ENCODE measurements at regions not wholly inside any gene's neighbourhood (a gene's known extent, or its start where the extent isn't known, plus 50 kb on each side); places are given as distances from the start of the nearest gene placed in this dataset.

DNA sequence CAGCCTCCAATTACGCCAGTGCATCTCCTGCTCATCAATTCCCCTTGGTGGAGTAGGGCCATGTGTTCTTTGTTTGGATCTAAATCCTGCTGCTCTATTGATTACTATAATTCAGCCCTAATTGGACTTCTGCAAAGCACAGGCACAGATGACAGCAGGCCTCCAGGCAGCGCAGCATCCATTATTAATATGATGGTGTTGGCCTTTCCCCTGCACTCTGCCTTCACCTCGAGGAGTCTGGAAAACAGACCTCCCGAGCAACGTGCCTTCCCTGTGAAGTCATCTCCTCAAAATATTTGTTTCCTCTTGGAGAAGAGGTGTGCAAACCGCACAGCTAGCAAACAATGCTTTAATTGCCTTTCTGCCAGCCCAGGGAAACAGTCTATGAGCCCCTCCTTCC, 92.5 kb downstream of the UQCRFS1 start:
- no peaks in the 10 kb centered on the region for H3K4me1 ChIP-seq
- 36 to 62% methylated on average over 6 of the region's 6 CpGs for WGBS, 2 donors
- no peak overlapping the region for H3K4me3 ChIP-seq
- no peak for TF ChIP-seq EP300 (IDR thresholded peaks at IDR 0.05)
- no peak for TF ChIP-seq POLR2A (IDR thresholded peaks at IDR 0.05)
- no peak for TF ChIP-seq POLR2AphosphoS5 (IDR thresholded peaks at IDR 0.05)
- TF ChIP-seq, protein P1, sequence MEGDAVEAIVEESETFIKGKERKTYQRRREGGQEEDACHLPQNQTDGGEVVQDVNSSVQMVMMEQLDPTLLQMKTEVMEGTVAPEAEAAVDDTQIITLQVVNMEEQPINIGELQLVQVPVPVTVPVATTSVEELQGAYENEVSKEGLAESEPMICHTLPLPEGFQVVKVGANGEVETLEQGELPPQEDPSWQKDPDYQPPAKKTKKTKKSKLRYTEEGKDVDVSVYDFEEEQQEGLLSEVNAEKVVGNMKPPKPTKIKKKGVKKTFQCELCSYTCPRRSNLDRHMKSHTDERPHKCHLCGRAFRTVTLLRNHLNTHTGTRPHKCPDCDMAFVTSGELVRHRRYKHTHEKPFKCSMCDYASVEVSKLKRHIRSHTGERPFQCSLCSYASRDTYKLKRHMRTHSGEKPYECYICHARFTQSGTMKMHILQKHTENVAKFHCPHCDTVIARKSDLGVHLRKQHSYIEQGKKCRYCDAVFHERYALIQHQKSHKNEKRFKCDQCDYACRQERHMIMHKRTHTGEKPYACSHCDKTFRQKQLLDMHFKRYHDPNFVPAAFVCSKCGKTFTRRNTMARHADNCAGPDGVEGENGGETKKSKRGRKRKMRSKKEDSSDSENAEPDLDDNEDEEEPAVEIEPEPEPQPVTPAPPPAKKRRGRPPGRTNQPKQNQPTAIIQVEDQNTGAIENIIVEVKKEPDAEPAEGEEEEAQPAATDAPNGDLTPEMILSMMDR (IDR thresholded peaks at IDR 0.05): no peak
- H3K36me3 ChIP-seq: no peaks in the 10 kb centered on the region
- intact Hi-C loops (cut with DNase I): no loop called here
- no peaks in the 10 kb centered on the region for H3K9me3 ChIP-seq
- no peak overlapping the region for H3K27ac ChIP-seq
- H3K27me3 ChIP-seq: no peaks in the 10 kb centered on the region
- no peak for DNase-seq

DNA sequence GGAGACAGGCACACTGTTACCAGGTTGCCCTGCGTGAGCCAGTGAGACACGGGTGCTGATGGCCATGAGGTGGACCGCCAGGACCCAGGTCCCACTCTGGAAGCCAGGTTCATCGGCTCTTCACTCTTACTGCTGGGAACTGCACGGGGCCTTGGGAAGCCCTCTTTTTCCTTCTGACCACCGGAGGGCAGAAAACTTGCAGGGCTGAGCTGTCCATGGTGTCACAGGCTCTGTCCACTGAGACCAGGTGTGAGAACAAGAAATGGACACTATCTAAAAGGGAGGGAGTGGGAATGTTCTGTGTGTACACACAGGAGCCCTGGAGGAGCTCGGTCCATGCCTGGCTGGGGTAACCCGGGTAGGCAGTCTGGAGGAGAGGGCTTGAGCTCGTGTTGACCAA, 93.4 kb downstream of the UQCRFS1 start:
- Histone ChIP-seq H3K27ac (no peak overlapping the region), H3K36me3 (no peaks in the 10 kb centered on the region), H3K27me3 (no peaks in the 10 kb centered on the region), H3K4me1 (no peaks in the 10 kb centered on the region), H3K4me3 (no peak overlapping the region), H3K9me3 (no peaks in the 10 kb centered on the region)
- no peak for DNase-seq
- WGBS, 2 donors: 53 to 59% methylated on average over 9 of the region's 9 CpGs
- intact Hi-C loops (cut with DNase I): no loop called here
- TF ChIP-seq POLR2A (IDR thresholded peaks at IDR 0.05) (no peak), POLR2AphosphoS5 (IDR thresholded peaks at IDR 0.05) (no peak), EP300 (IDR thresholded peaks at IDR 0.05) (no peak)
- TF ChIP-seq, protein P1 (IDR thresholded peaks at IDR 0.05): no peak

DNA sequence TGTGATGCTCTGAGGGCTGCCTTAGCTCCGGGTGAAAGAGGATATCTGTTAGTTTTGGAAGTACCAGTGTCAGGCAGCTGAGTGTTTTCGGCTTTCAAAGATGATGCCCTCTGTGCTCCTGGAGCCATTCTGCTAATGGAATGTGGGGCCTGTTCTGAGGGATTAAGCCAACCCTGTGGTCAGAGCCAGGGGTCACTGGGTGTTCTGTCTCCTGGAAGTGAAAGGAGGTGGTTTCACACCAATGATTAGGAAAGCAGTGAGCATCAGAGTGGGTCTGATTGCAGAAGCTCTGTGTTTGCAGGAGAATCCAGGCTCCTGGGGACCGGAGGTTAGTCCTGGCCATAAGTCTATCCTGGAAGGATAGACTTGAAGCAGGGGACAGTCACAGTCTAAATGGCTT, 94.6 kb downstream of the UQCRFS1 start:
- peaks cover 0 to 3% (median 0%) of the 10 kb centered on the region in 3 donors for H3K27me3 ChIP-seq
- no peaks in the 10 kb centered on the region for H3K36me3 ChIP-seq
- 46 to 47% methylated on average over 3 of the region's 3 CpGs for WGBS, 2 donors
- DNase-seq: no peak
- intact Hi-C loops (cut with DNase I): no loop called here
- no peak overlapping the region for H3K4me3 ChIP-seq
- H3K27ac ChIP-seq: no peak overlapping the region
- no peaks in the 10 kb centered on the region for H3K4me1 ChIP-seq
- no peak for TF ChIP-seq EP300 (IDR thresholded peaks at IDR 0.05)
- TF ChIP-seq, protein P1 (IDR thresholded peaks at IDR 0.05): no peak
- TF ChIP-seq POLR2AphosphoS5 (IDR thresholded peaks at IDR 0.05): no peak
- TF ChIP-seq POLR2A (IDR thresholded peaks at IDR 0.05): no peak
- no peaks in the 10 kb centered on the region for H3K9me3 ChIP-seq

- 56 to 58% methylated on average over 7 of the region's 7 CpGs for WGBS, 2 donors
- Histone ChIP-seq H3K4me3 (no peak overlapping the region), H3K9me3 (no peaks in the 10 kb centered on the region), H3K27me3 (peaks cover 0 to 3% (median 0%) of the 10 kb centered on the region in 3 donors), H3K4me1 (no peaks in the 10 kb centered on the region), H3K27ac (no peak overlapping the region), H3K36me3 (no peaks in the 10 kb centered on the region)
- no peak for DNase-seq
- TF ChIP-seq, protein P1 (IDR thresholded peaks at IDR 0.05): no peak
- TF ChIP-seq POLR2A (IDR thresholded peaks at IDR 0.05) (no peak), EP300 (IDR thresholded peaks at IDR 0.05) (no peak), POLR2AphosphoS5 (IDR thresholded peaks at IDR 0.05) (no peak)
- intact Hi-C loops (cut with DNase I): no loop called here
Observed at GRCh38 chr19:29117926-29118325, 95.0 kb downstream of the UQCRFS1 start.

- WGBS, 2 donors: 95% methylated on average over 1 of the region's 1 CpG
- H3K27me3 ChIP-seq: peaks cover 0 to 3% (median 0%) of the 10 kb centered on the region in 3 donors
- no peak overlapping the region for H3K27ac ChIP-seq
- TF ChIP-seq POLR2A (IDR thresholded peaks at IDR 0.05): no peak
- TF ChIP-seq, protein P1 (IDR thresholded peaks at IDR 0.05): no peak
- no peak for TF ChIP-seq POLR2AphosphoS5 (IDR thresholded peaks at IDR 0.05)
- TF ChIP-seq EP300 (IDR thresholded peaks at IDR 0.05): no peak
- no peaks in the 10 kb centered on the region for H3K9me3 ChIP-seq
- no peak overlapping the region for H3K4me3 ChIP-seq
- H3K36me3 ChIP-seq: no peaks in the 10 kb centered on the region
- H3K4me1 ChIP-seq: no peaks in the 10 kb centered on the region
- intact Hi-C loops (cut with DNase I): no loop called here
- DNase-seq: no peak
Observed at GRCh38 chr19:29115181-29115580, 97.8 kb downstream of the UQCRFS1 start.

All from sigmoid colon (tissue), 6 donors.